GM12865 (cell line): ENCODE measurements at regions not wholly inside any gene's neighbourhood (a gene's known extent, or its start where the extent isn't known, plus 50 kb on each side); places are given as distances from the start of the nearest gene placed in this dataset.
"Not testable (repeated sequence)": the region's sequence is repeated elsewhere in the genome, so short reads cannot be mapped to it uniquely, and the experiment has no call there.

Experiments used
- DNase-seq: peaks from one replicate; pipeline ENCODE4 v3.0.0; 2010; ENCODE audit warnings: low read depth
- H3K4me3 ChIP-seq: 2 replicates; pipeline ENCODE4 v1.5.1; 2011; ENCODE audit warnings: mild to moderate bottlenecking, low read depth, low read length, control low read depth
- CTCF ChIP-seq: IDR thresholded peaks from 2 replicates; pipeline ENCODE4 v1.5.1; 2011; ENCODE audit warnings: low read length, control low read depth, low read depth, inconsistent platforms; ENCODE audit not compliant: insufficient read depth; ENCODE audit errors: missing control alignments

- DNase-seq, result no peak
- H3K4me3 ChIP-seq, result no peak overlapping the region
- no peak for TF ChIP-seq CTCF
Measured at GRCh38 chr17:59492091-59492451, 73.3 kb upstream of the DHX40 start.

GRCh38 chr17:59493867-59494266, 71.5 kb upstream of the DHX40 start:
- no peak for TF ChIP-seq CTCF
- H3K4me3 ChIP-seq, result no peak overlapping the region
- DNase-seq, result no peak

- TF ChIP-seq CTCF, result no peak
- H3K4me3 ChIP-seq, result no peak overlapping the region
- no peak for DNase-seq
Measured at GRCh38 chr17:59494757-59495368, 70.5 kb upstream of the DHX40 start.

- no peak overlapping the region for H3K4me3 ChIP-seq
- TF ChIP-seq CTCF, result no peak
- no peak for DNase-seq
Measured at GRCh38 chr17:59496178-59496577, 69.2 kb upstream of the DHX40 start.

- no peak for DNase-seq
- TF ChIP-seq CTCF, result no peak
- H3K4me3 ChIP-seq, result no peak overlapping the region
Measured at GRCh38 chr17:59498530-59499307, 66.7 kb upstream of the DHX40 start.

GRCh38 chr17:59500086-59500655, 65.2 kb upstream of the DHX40 start:
- not testable (repeated sequence) for H3K4me3 ChIP-seq, DNase-seq

GRCh38 chr17:59501690-59502089, 63.7 kb upstream of the DHX40 start:
- H3K4me3 ChIP-seq, result no peak overlapping the region
- DNase-seq, result no peak
- no peak for TF ChIP-seq CTCF
